ENCODE measurements at regions not wholly inside any gene's neighbourhood (a gene's known extent, or its start where the extent isn't known, plus 50 kb on each side); places are given as distances from the start of the nearest gene placed in this dataset.

DNA sequence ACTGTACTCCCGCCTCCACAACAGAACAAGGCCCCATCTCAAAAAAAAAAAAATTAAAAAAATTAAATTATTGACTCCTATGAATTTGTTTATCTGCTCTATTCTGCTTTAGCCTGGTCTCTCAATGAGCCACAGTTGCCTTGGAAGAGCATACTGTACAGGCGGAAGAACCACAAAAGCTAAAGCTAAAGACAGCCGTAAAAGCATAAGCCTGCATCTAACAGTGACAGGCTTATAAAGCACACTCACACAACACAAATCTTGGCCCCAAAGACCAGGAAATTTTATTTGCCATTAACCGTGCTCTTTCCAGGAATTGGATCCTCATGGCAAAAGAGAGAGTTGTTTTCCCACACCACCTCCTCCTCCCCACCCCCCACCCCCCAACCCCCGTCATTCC is 53.5 kb upstream of the KLF3 start:
- POLR2A ChIA-PET (ENCODE audit: unreplicated experiment): no interaction called here
- Histone ChIP-seq H3K4ac (ENCODE audit: low read depth, low read length) (no peak overlapping the region), H4K5ac (ENCODE audit: low read depth, low read length) (no peak overlapping the region), H3K23ac (ENCODE audit: low read depth, low read length) (no peak overlapping the region), H3K4me1 (ENCODE audit: control insufficient read depth, insufficient read depth, low read length) (peaks cover 19% of the 10 kb centered on the region), H2AFZ (replicated peaks; ENCODE audit: low read length, poor library complexity) (no peak overlapping the region), H2BK120ac (ENCODE audit: low read depth, low read length) (no peak overlapping the region), H3K14ac (replicated peaks; ENCODE audit: low read depth, low read length) (no peak overlapping the region), H3K56ac (ENCODE audit: extremely low read depth, insufficient read depth, low read length) (no peak overlapping the region), H3K9me3 (ENCODE audit: control insufficient read depth, insufficient read depth, low read length) (no peaks in the 10 kb centered on the region), H3K9me1 (ENCODE audit: insufficient read depth, low read length) (0 out of 2 replicates have a peak, but pooled peaks cover 9% of the 10 kb centered on the region), H2AK5ac (ENCODE audit: low read depth, low read length) (peak overlapping the region; percentile 35; the same call in 1 of the 2 replicates), H3K27ac (ENCODE audit: insufficient read depth, low read length) (no peak overlapping the region), H3K4me2 (ENCODE audit: low read depth, low read length) (no peak overlapping the region), H3K9ac (ENCODE audit: low read depth, low read length) (no peak overlapping the region), H3K36me3 (ENCODE audit: control insufficient read depth, insufficient read depth, low read length) (no peaks in the 10 kb centered on the region), H4K20me1 (ENCODE audit: insufficient read depth, low read length) (no peaks in the 10 kb centered on the region), H2BK20ac (ENCODE audit: low read depth, low read length) (no peak overlapping the region), H3K4me3 (ENCODE audit: insufficient read depth, low read depth, low read length) (no peak overlapping the region), H3K27me3 (ENCODE audit: control insufficient read depth, insufficient read depth, low read length) (no peaks in the 10 kb centered on the region), H4K91ac (ENCODE audit: insufficient read depth, low read depth, low read length) (no peak overlapping the region), H2BK5ac (ENCODE audit: low read depth, low read length, poor library complexity, severe bottlenecking) (no peak overlapping the region), H2BK15ac (ENCODE audit: low read depth, low read length) (no peak overlapping the region), H4K8ac (ENCODE audit: low read depth in 2 of 2, low read length in 2 of 2) (no peak overlapping the region), H2AK9ac (replicated peaks; ENCODE audit: low read depth, low read length, poor library complexity) (no peak overlapping the region), H3K79me1 (ENCODE audit: low read depth in 1 of 2, low read length in 2 of 2) (no peaks in the 10 kb centered on the region), H3K18ac (ENCODE audit: low read depth, low read length) (no peak overlapping the region)
- in situ Hi-C loops (cut with MboI; ENCODE audit: low sequenced_read_pairs): no loop called here
- intact Hi-C loops (cut with micrococcal nuclease): no loop called here
- DNase-seq (no peak), ATAC-seq (ENCODE audit: low read depth) (no peak)
- no TSS peak for BruUV-seq (replicated peaks)
- dilution Hi-C loops (cut with HindIII; ENCODE audit: low sequenced_read_pairs, unreplicated experiment): no loop called here
- CTCF ChIA-PET: interaction anchor here (0.6 to 0.8 kb wide), 2 partner anchors 119 to 291 kb away, joined by 5 to 7 read pairs; no protein-coding TSS in a partner anchor
- no peak for TF ChIP-seq MAZ (IDR thresholded peaks at IDR 0.05; ENCODE audit: borderline replicate concordance, low read depth, low read length)
- TF ChIP-seq, protein P1, sequence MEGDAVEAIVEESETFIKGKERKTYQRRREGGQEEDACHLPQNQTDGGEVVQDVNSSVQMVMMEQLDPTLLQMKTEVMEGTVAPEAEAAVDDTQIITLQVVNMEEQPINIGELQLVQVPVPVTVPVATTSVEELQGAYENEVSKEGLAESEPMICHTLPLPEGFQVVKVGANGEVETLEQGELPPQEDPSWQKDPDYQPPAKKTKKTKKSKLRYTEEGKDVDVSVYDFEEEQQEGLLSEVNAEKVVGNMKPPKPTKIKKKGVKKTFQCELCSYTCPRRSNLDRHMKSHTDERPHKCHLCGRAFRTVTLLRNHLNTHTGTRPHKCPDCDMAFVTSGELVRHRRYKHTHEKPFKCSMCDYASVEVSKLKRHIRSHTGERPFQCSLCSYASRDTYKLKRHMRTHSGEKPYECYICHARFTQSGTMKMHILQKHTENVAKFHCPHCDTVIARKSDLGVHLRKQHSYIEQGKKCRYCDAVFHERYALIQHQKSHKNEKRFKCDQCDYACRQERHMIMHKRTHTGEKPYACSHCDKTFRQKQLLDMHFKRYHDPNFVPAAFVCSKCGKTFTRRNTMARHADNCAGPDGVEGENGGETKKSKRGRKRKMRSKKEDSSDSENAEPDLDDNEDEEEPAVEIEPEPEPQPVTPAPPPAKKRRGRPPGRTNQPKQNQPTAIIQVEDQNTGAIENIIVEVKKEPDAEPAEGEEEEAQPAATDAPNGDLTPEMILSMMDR (conservative IDR thresholded peaks at IDR 0.05; ENCODE audit: low read depth, low read length): no peak
- no peak for TF ChIP-seq CHD1 (IDR thresholded peaks at IDR 0.05; ENCODE audit: low read depth, low read length)
- TF ChIP-seq FOS (IDR thresholded peaks at IDR 0.05; ENCODE audit: low read depth, low read length): no peak
- no peak for TF ChIP-seq BHLHE40 (IDR thresholded peaks at IDR 0.05; ENCODE audit: low read depth, low read length)
- TF ChIP-seq ELK1 (IDR thresholded peaks at IDR 0.05; ENCODE audit: borderline replicate concordance, low read depth, low read length): no peak
- no peak for TF ChIP-seq RFX5 (IDR thresholded peaks at IDR 0.05; ENCODE audit: low read depth, low read length)
- no peak for TF ChIP-seq NFE2L2 (IDR thresholded peaks at IDR 0.05; ENCODE audit: low read depth, low read length)
- TF ChIP-seq, protein P2, sequence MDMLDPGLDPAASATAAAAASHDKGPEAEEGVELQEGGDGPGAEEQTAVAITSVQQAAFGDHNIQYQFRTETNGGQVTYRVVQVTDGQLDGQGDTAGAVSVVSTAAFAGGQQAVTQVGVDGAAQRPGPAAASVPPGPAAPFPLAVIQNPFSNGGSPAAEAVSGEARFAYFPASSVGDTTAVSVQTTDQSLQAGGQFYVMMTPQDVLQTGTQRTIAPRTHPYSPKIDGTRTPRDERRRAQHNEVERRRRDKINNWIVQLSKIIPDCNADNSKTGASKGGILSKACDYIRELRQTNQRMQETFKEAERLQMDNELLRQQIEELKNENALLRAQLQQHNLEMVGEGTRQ (IDR thresholded peaks at IDR 0.05; ENCODE audit: low read depth, low read length): no peak
- TF ChIP-seq CEBPB (IDR thresholded peaks at IDR 0.05; ENCODE audit: low read depth, low read length): no peak
- no peak for TF ChIP-seq MAFK (IDR thresholded peaks at IDR 0.05; ENCODE audit: low read depth, low read length)
- no peak for TF ChIP-seq RAD21 (IDR thresholded peaks at IDR 0.05; ENCODE audit: low read length)
- TF ChIP-seq RCOR1 (IDR thresholded peaks at IDR 0.05; ENCODE audit: insufficient replicate concordance, low read length): no peak
- TF ChIP-seq SMC3 (IDR thresholded peaks at IDR 0.05; ENCODE audit: low read depth, low read length): no peak
- no CpG with 5 or more reads among the region's 5 CpGs for WGBS, 2 experiments (ENCODE audit: extremely low coverage in 2 of 2, insufficient read length in 1 of 2)

Data from IMR-90 (cell line).